B cell (primary cell): ENCODE measurements at regions not wholly inside any gene's neighbourhood (a gene's known extent, or its start where the extent isn't known, plus 50 kb on each side); places are given as distances from the start of the nearest gene placed in this dataset.

Experiments
- ATAC-seq: fragments of 200-7000 bp; cut with Tn5 transposase; one replicate; pipeline ENCODE4 v1.10.0; 2021; ENCODE audit warnings: low read depth, mild to moderate bottlenecking, moderate number of reproducible peaks, moderate library complexity
- CTCF ChIA-PET: fragments of 350-600 bp; sonication (Branson Sonifier 250); formaldehyde crosslinking; loops from one replicate; lab custom pipeline; 2021; ENCODE audit warnings: antibody characterized with exemption, inconsistent platforms; lab: Charles Lee
- POLR2A ChIA-PET: fragments of 350-600 bp; sonication (Branson Sonifier 250); formaldehyde crosslinking; loops from one replicate; lab custom pipeline; 2021; ENCODE audit warnings: antibody characterized with exemption; lab: Charles Lee
- DNase-seq: peaks from one replicate; pipeline ENCODE4 v3.0.0; 2013
- H2AFZ ChIP-seq: 2 replicates; pipeline ENCODE4 v1.6.1; 2012; ENCODE audit warnings: mild to moderate bottlenecking, low read depth, low read length; ENCODE audit not compliant: insufficient read depth, poor library complexity, severe bottlenecking
- H3K27ac ChIP-seq, 2 donors: 1 replicate in 1 of 2; 2 replicates in 1 of 2; pipeline ENCODE4 v1.5.1; 2012 to 2013; ENCODE audit warnings: low read length in 2 of 2, mild to moderate bottlenecking in 2 of 2, moderate library complexity in 1 of 2
- H3K27me3 ChIP-seq, 4 experiments: fragments of 200-600 bp in 1 of 4; sonication (generic) in 1 of 4; replicated peaks in 1 of 4; 1 replicate in 2 of 4; 2 replicates in 2 of 4; pipeline versions ENCODE4 v1.6.1 to v1.7.0; 2013 to 2016; ENCODE audit warnings: low read length in 3 of 4, mild to moderate bottlenecking in 2 of 4, mixed read lengths in 1 of 4, moderate library complexity in 1 of 4; ENCODE audit not compliant: insufficient read depth in 4 of 4, control insufficient read depth in 3 of 4; ENCODE audit errors: control extremely low read depth in 1 of 4
- H3K36me3 ChIP-seq, 2 experiments: replicated peaks in 1 of 2; 1 replicate in 1 of 2; 2 replicates in 1 of 2; pipeline versions ENCODE4 v1.6.1 to v1.7.1; 2013; ENCODE audit warnings: low read length in 1 of 2; ENCODE audit not compliant: insufficient read depth in 2 of 2, control insufficient read depth in 1 of 2; ENCODE audit errors: control extremely low read depth in 1 of 2, extremely low read depth in 1 of 2
- H3K4me1 ChIP-seq, 2 donors: fragments of 200-600 bp in 1 of 2; sonication (generic) in 1 of 2; 1 replicate in 1 of 2; 2 replicates in 1 of 2; pipeline versions ENCODE4 v1.5.1 to v1.6.1; 2013 to 2017; ENCODE audit warnings: low read length in 2 of 2; ENCODE audit not compliant: control insufficient read depth in 2 of 2, insufficient read depth in 2 of 2
- H3K4me2 ChIP-seq: replicated peaks from 2 replicates; pipeline ENCODE3; 2012; ENCODE audit warnings: mild to moderate bottlenecking, low read depth, low read length; ENCODE audit not compliant: poor library complexity, severe bottlenecking
- H3K4me3 ChIP-seq, 5 experiments: fragments of 200-600 bp in 1 of 5; sonication (generic) in 1 of 5; 1 replicate in 3 of 5; 2 replicates in 2 of 5; pipeline versions ENCODE4 v1.5.1 to v1.7.0; 2011 to 2016; ENCODE audit warnings: low read length in 4 of 5, mild to moderate bottlenecking in 4 of 5, low read depth in 2 of 5, control low read depth in 1 of 5, moderate library complexity in 1 of 5; ENCODE audit not compliant: insufficient read depth in 1 of 5; ENCODE audit errors: control extremely low read depth in 1 of 5, extremely low read depth in 1 of 5
- H3K79me2 ChIP-seq: fragments of 200-600 bp; sonication (generic); one replicate; pipeline ENCODE4 v1.6.0; 2016; ENCODE audit warnings: low read length; ENCODE audit not compliant: control insufficient read depth, insufficient read depth
- H3K9ac ChIP-seq: fragments of 200-600 bp; sonication (generic); 2 replicates; pipeline ENCODE4 v1.6.1; 2017; ENCODE audit warnings: mild to moderate bottlenecking, low read length, moderate library complexity
- H3K9me3 ChIP-seq, 3 donors: one replicate each; pipeline versions ENCODE4 v1.6.1 to v1.7.1; 2013; ENCODE audit warnings: low read length in 2 of 3; ENCODE audit not compliant: control insufficient read depth in 2 of 3, insufficient read depth in 1 of 3; ENCODE audit errors: control extremely low read depth in 1 of 3
- H4K20me1 ChIP-seq: 2 replicates; pipeline ENCODE4 v1.6.0; 2012; ENCODE audit warnings: mild to moderate bottlenecking, low read length; ENCODE audit not compliant: insufficient read depth, control insufficient read depth, poor library complexity, severe bottlenecking
- H3K27ac Mint-ChIP-seq: one replicate; pipeline ENCODE4 v1.8.0; 2021; ENCODE audit warnings: mixed read lengths
- H3K27me3 Mint-ChIP-seq: one replicate; pipeline ENCODE4 v1.8.0; 2021; ENCODE audit warnings: mixed read lengths
- H3K4me1 Mint-ChIP-seq: one replicate; pipeline ENCODE4 v1.8.0; 2021; ENCODE audit warnings: mixed read lengths
- H3K4me3 Mint-ChIP-seq: one replicate; pipeline ENCODE4 v1.8.0; 2021; ENCODE audit warnings: mixed read lengths
- H3K9me3 Mint-ChIP-seq: one replicate; pipeline ENCODE4 v1.8.0; 2022; ENCODE audit warnings: mixed read lengths; ENCODE audit not compliant: insufficient read depth
- EZH2 ChIP-seq: IDR thresholded peaks from 2 replicates; pipeline ENCODE4 v1.6.1; 2012; ENCODE audit warnings: borderline replicate concordance, low read depth, mild to moderate bottlenecking, moderate library complexity, low read length; ENCODE audit not compliant: insufficient read depth, poor library complexity, severe bottlenecking
- WGBS: methylation state at CpG from one replicate; pipeline ENCODE4 v1.1.5; 2013; ENCODE audit warnings: missing lambda C conversion rate; ENCODE audit not compliant: insufficient coverage; 5-methylcytosine and 5-hydroxymethylcytosine counted together
- intact Hi-C: fragments of 100-400 bp; cut with micrococcal nuclease; formaldehyde crosslinking; loops from one replicate; pipeline ENCODE4 v1.10.0; 2022
- TF ChIP-seq, protein P1 (sequence below): fragments of 200-600 bp; IDR thresholded peaks from one replicate; pipeline ENCODE4 v1.8.0; 2022; ENCODE audit warnings: antibody characterized with exemption, mild to moderate bottlenecking

DNA sequence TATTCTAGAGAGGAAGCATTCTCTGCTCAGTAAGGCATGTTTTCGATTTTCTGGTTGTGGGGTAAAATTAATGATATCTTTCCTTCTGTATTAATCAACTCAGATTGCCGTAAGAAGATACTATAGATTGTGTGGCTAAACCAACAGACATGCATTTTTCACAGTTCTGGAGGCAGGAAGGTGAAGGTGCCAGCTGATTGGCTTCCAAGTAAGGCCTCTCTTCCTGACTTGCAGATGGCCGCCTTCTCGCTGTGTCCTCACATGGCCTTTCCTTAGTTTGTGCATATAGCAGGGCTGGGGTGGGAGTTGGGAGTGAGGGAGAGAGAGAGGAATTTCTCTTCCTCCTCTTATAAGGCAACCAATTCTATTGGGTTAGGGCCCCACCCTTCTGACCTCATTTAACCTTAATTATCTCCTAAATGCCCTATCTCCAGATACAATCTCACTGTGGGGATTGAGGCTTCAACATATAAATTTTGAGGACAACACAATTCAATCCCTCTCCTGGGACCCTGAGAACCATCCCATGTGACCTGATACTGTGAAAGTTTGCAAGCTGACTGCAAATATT lies 52.3 kb upstream of the MRPS6 start:
- Histone ChIP-seq H3K4me3 (peak overlapping the region in 1 of 5 experiments; percentile 16), H3K9me3 (peaks cover 0 to 3% (median 2%) of the 10 kb centered on the region in 3 donors), H3K4me2 (peak overlapping the region; percentile 56), H3K27ac (peak overlapping the region; percentile 70 to 83), H3K79me2 (no peaks in the 10 kb centered on the region), H3K4me1 (peaks cover 50 to 56% of the 10 kb centered on the region in 2 donors), H3K36me3 (no peaks in the 10 kb centered on the region), H3K9ac (no peak overlapping the region), H2AFZ (no peak overlapping the region), H4K20me1 (no peaks in the 10 kb centered on the region), H3K27me3 (no peaks in the 10 kb centered on the region)
- peaks cover under 1% of the 10 kb centered on the region for H3K9me3 Mint-ChIP-seq
- no peak for TF ChIP-seq EZH2
- TF ChIP-seq, protein P1, sequence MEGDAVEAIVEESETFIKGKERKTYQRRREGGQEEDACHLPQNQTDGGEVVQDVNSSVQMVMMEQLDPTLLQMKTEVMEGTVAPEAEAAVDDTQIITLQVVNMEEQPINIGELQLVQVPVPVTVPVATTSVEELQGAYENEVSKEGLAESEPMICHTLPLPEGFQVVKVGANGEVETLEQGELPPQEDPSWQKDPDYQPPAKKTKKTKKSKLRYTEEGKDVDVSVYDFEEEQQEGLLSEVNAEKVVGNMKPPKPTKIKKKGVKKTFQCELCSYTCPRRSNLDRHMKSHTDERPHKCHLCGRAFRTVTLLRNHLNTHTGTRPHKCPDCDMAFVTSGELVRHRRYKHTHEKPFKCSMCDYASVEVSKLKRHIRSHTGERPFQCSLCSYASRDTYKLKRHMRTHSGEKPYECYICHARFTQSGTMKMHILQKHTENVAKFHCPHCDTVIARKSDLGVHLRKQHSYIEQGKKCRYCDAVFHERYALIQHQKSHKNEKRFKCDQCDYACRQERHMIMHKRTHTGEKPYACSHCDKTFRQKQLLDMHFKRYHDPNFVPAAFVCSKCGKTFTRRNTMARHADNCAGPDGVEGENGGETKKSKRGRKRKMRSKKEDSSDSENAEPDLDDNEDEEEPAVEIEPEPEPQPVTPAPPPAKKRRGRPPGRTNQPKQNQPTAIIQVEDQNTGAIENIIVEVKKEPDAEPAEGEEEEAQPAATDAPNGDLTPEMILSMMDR: no peak
- POLR2A ChIA-PET: interaction anchor here (1.4 to 2.2 kb wide), 2 partner anchors 52 to 53 kb away, joined by 3 to 11 read pairs; partner anchors contain the start of genes MRPS6 and SLC5A3
- intact Hi-C loops: loop anchor here (1.0 kb wide), 3 partner anchors 46 to 73 kb away; partner anchors contain the start of genes MRPS6 and SLC5A3
- ATAC-seq (no peak), DNase-seq (peak; percentile 15)
- peak overlapping the region; percentile 85 for H3K4me3 Mint-ChIP-seq
- peaks cover 50% of the 10 kb centered on the region for H3K4me1 Mint-ChIP-seq
- CTCF ChIA-PET: interaction anchor here (1.4 to 3.1 kb wide), 4 partner anchors 53 to 327 kb away, joined by 7 to 23 read pairs (median 9); partner anchors contain the start of genes MRPS6 and SLC5A3
- no CpG with 5 or more reads among the region's 4 CpGs for WGBS
- H3K27ac Mint-ChIP-seq: peak overlapping the region; percentile 96
- H3K27me3 Mint-ChIP-seq: no peaks in the 10 kb centered on the region
